ENCODE measurements at regions not wholly inside any gene's neighbourhood (a gene's known extent, or its start where the extent isn't known, plus 50 kb on each side); places are given as distances from the start of the nearest gene placed in this dataset.

DNA sequence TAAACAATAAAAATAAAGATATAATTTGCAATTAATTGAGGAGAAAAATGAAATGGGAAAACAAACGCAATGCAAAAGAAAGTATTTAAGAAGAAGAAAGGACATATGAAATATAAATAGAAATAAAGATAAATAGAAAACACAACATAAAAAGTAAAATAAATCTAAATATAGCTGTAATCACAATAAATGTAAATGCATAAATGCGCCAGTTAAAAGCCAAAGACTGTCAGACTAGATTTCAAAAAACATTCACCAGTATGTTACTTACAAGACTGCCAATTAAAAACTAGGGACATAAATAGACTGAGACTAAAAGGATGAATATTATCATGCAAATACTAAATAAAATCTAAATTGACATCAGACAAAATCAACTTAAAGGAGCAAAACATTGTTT lies 102.4 kb downstream of the KDR start:
- Histone ChIP-seq H4K91ac (ENCODE audit: insufficient read depth, low read depth, low read length) (no peak overlapping the region), H2AK5ac (ENCODE audit: low read depth, low read length) (no peak overlapping the region), H3K4ac (ENCODE audit: low read depth, low read length) (no peak overlapping the region), H4K8ac (ENCODE audit: low read depth in 2 of 2, low read length in 2 of 2) (no peak overlapping the region), H3K36me3 (ENCODE audit: control insufficient read depth, insufficient read depth, low read length) (no peaks in the 10 kb centered on the region), H3K14ac (replicated peaks; ENCODE audit: low read depth, low read length) (no peak overlapping the region), H3K4me3 (ENCODE audit: insufficient read depth, low read depth, low read length) (no peak overlapping the region), H3K79me1 (ENCODE audit: low read depth in 1 of 2, low read length in 2 of 2) (no peaks in the 10 kb centered on the region), H3K23ac (ENCODE audit: low read depth, low read length) (no peak overlapping the region), H2BK20ac (ENCODE audit: low read depth, low read length) (no peak overlapping the region), H3K9me3 (ENCODE audit: control insufficient read depth, insufficient read depth, low read length) (no peaks in the 10 kb centered on the region), H3K4me1 (ENCODE audit: control insufficient read depth, insufficient read depth, low read length) (no peaks in the 10 kb centered on the region), H3K56ac (ENCODE audit: extremely low read depth, insufficient read depth, low read length) (no peak overlapping the region), H3K9ac (ENCODE audit: low read depth, low read length) (no peak overlapping the region), H2BK5ac (ENCODE audit: low read depth, low read length, poor library complexity, severe bottlenecking) (no peak overlapping the region), H3K18ac (ENCODE audit: low read depth, low read length) (no peak overlapping the region), H3K4me2 (ENCODE audit: low read depth, low read length) (no peak overlapping the region), H3K27ac (ENCODE audit: insufficient read depth, low read length) (no peak overlapping the region), H2AFZ (replicated peaks; ENCODE audit: low read length, poor library complexity) (no peak overlapping the region), H2BK15ac (ENCODE audit: low read depth, low read length) (no peak overlapping the region), H2AK9ac (replicated peaks; ENCODE audit: low read depth, low read length, poor library complexity) (no peak overlapping the region), H2BK120ac (ENCODE audit: low read depth, low read length) (no peak overlapping the region), H4K5ac (ENCODE audit: low read depth, low read length) (no peak overlapping the region), H3K9me1 (ENCODE audit: insufficient read depth, low read length) (no peaks in the 10 kb centered on the region), H3K27me3 (ENCODE audit: control insufficient read depth, insufficient read depth, low read length) (no peaks in the 10 kb centered on the region), H4K20me1 (ENCODE audit: insufficient read depth, low read length) (no peaks in the 10 kb centered on the region)
- no peak for ATAC-seq (ENCODE audit: low read depth)
- DNase-seq, result no peak
- no peak for TF ChIP-seq MAFK (IDR thresholded peaks at IDR 0.05; ENCODE audit: low read depth, low read length)
- TF ChIP-seq, protein P1, sequence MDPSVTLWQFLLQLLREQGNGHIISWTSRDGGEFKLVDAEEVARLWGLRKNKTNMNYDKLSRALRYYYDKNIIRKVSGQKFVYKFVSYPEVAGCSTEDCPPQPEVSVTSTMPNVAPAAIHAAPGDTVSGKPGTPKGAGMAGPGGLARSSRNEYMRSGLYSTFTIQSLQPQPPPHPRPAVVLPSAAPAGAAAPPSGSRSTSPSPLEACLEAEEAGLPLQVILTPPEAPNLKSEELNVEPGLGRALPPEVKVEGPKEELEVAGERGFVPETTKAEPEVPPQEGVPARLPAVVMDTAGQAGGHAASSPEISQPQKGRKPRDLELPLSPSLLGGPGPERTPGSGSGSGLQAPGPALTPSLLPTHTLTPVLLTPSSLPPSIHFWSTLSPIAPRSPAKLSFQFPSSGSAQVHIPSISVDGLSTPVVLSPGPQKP (IDR thresholded peaks at IDR 0.05; ENCODE audit: borderline replicate concordance, low read depth, low read length), result no peak
- TF ChIP-seq MXI1 (IDR thresholded peaks at IDR 0.05; ENCODE audit: borderline replicate concordance, low read depth, low read length), result no peak
- no peak for TF ChIP-seq NFE2L2 (IDR thresholded peaks at IDR 0.05; ENCODE audit: low read depth, low read length)
- no peak for TF ChIP-seq BHLHE40 (IDR thresholded peaks at IDR 0.05; ENCODE audit: low read depth, low read length)
- TF ChIP-seq SMC3 (IDR thresholded peaks at IDR 0.05; ENCODE audit: low read depth, low read length), result no peak
- TF ChIP-seq RFX5 (IDR thresholded peaks at IDR 0.05; ENCODE audit: low read depth, low read length), result no peak
- in situ Hi-C loops (cut with MboI; ENCODE audit: low sequenced_read_pairs), result loop anchor here (25.0 kb wide), 1 partner anchor 539 kb away; no protein-coding TSS in a partner anchor
- intact Hi-C loops (cut with micrococcal nuclease), result no loop called here
- CTCF ChIA-PET, result no interaction called here
- no CpG with 5 or more reads among the region's 2 CpGs for WGBS, 2 experiments (ENCODE audit: extremely low coverage in 2 of 2, insufficient read length in 1 of 2)
- dilution Hi-C loops (cut with HindIII; ENCODE audit: low sequenced_read_pairs, unreplicated experiment), result no loop called here
- POLR2A ChIA-PET (ENCODE audit: unreplicated experiment), result no interaction called here
- BruUV-seq (replicated peaks), result no TSS peak

Measured in IMR-90 (cell line).